Activated CD8-positive, alpha-beta T cell treated with anti-CD3 and anti-CD28 coated beads for 36 hours (primary cell): ENCODE measurements at regions not wholly inside any gene's neighbourhood (a gene's known extent, or its start where the extent isn't known, plus 50 kb on each side); places are given as distances from the start of the nearest gene placed in this dataset.

Experiments used
- ATAC-seq: fragments of 200-7000 bp; cut with Tn5 transposase; one replicate; pipeline ENCODE4 v1.10.0; 2021; ENCODE audit warnings: mild to moderate bottlenecking, moderate library complexity
- CTCF ChIA-PET: fragments of 350-600 bp; sonication (Branson Sonifier 250); formaldehyde crosslinking; loops from one replicate; lab custom pipeline; 2021; ENCODE audit warnings: antibody characterized with exemption; lab: Charles Lee
- POLR2A ChIA-PET: fragments of 350-600 bp; sonication (Branson Sonifier 250); formaldehyde crosslinking; loops from one replicate; lab custom pipeline; 2021; ENCODE audit warnings: antibody characterized with exemption; lab: Charles Lee
- DNase-seq: peaks from one replicate; pipeline ENCODE4 v3.0.0-alpha.2; 2020
- H3K27ac Mint-ChIP-seq: one replicate; pipeline ENCODE4 v1.8.0; 2021; ENCODE audit warnings: mild to moderate bottlenecking, mixed read lengths
- H3K27me3 Mint-ChIP-seq: one replicate; pipeline ENCODE4 v1.8.0; 2021; ENCODE audit warnings: mixed read lengths
- H3K36me3 Mint-ChIP-seq: one replicate; pipeline ENCODE4 v1.8.0; 2021; ENCODE audit warnings: low read depth, mixed read lengths
- H3K4me1 Mint-ChIP-seq: one replicate; pipeline ENCODE4 v1.8.0; 2021; ENCODE audit warnings: low read depth, mixed read lengths
- H3K4me3 Mint-ChIP-seq: one replicate; pipeline ENCODE4 v1.8.0; 2021; ENCODE audit warnings: mild to moderate bottlenecking, moderate library complexity, mixed read lengths
- H3K9me3 Mint-ChIP-seq: one replicate; pipeline ENCODE4 v1.8.0; 2021; ENCODE audit warnings: mixed read lengths
- CTCF ChIP-seq: fragments of 200-600 bp; IDR thresholded peaks from one replicate; pipeline ENCODE4 v1.8.0; 2022; ENCODE audit warnings: antibody characterized with exemption, mild to moderate bottlenecking
- intact Hi-C: fragments of 100-400 bp; cut with micrococcal nuclease; formaldehyde crosslinking; loops from one replicate; pipeline ENCODE4 v1.10.0; 2022

GRCh38 chr20:40925829-40926510 lies 102.7 kb upstream of the TOP1 start:
- TF ChIP-seq CTCF: no peak
- DNase-seq (no peak), ATAC-seq (no peak)
- Mint-ChIP-seq H3K27ac (no peak overlapping the region), H3K9me3 (no peaks in the 10 kb centered on the region), H3K27me3 (no peaks in the 10 kb centered on the region), H3K36me3 (no peaks in the 10 kb centered on the region), H3K4me1 (no peaks in the 10 kb centered on the region), H3K4me3 (no peak overlapping the region)
- POLR2A ChIA-PET: no interaction called here
- intact Hi-C loops: no loop called here
- CTCF ChIA-PET: no interaction called here

- ChIA-PET CTCF (no interaction called here), POLR2A (no interaction called here)
- Mint-ChIP-seq H3K27ac (no peak overlapping the region), H3K27me3 (no peaks in the 10 kb centered on the region), H3K4me1 (no peaks in the 10 kb centered on the region), H3K36me3 (no peaks in the 10 kb centered on the region), H3K9me3 (no peaks in the 10 kb centered on the region), H3K4me3 (no peak overlapping the region)
- TF ChIP-seq CTCF: no peak
- ATAC-seq (no peak), DNase-seq (no peak)
- intact Hi-C loops: no loop called here
Measured at GRCh38 chr20:40926928-40927327, 101.7 kb upstream of the TOP1 start.

- Mint-ChIP-seq H3K27ac (no peak overlapping the region), H3K27me3 (no peaks in the 10 kb centered on the region), H3K4me1 (no peaks in the 10 kb centered on the region), H3K4me3 (no peak overlapping the region), H3K9me3 (no peaks in the 10 kb centered on the region), H3K36me3 (no peaks in the 10 kb centered on the region)
- DNase-seq: no peak
- ChIA-PET POLR2A (no interaction called here), CTCF (interaction anchor here (1.7 kb wide), 1 partner anchor 33 kb away, joined by 6 read pairs; no protein-coding TSS in a partner anchor)
- no peak for TF ChIP-seq CTCF
- ATAC-seq: no peak
- intact Hi-C loops: no loop called here
Measured at GRCh38 chr20:40930561-40930960, 98.1 kb upstream of the TOP1 start.

- ATAC-seq: no peak
- POLR2A ChIA-PET: no interaction called here
- no peak overlapping the region for H3K4me3 Mint-ChIP-seq
- no peaks in the 10 kb centered on the region for H3K27me3 Mint-ChIP-seq
- no peaks in the 10 kb centered on the region for H3K9me3 Mint-ChIP-seq
- TF ChIP-seq CTCF: no peak
- no peak for DNase-seq
- CTCF ChIA-PET: interaction anchor here (1.7 kb wide), 1 partner anchor 32 kb away, joined by 6 read pairs; no protein-coding TSS in a partner anchor
- no peaks in the 10 kb centered on the region for H3K36me3 Mint-ChIP-seq
- no peak overlapping the region for H3K27ac Mint-ChIP-seq
- intact Hi-C loops: no loop called here
- H3K4me1 Mint-ChIP-seq: no peaks in the 10 kb centered on the region
Measured at GRCh38 chr20:40931410-40932044, 97.1 kb upstream of the TOP1 start.

- Mint-ChIP-seq H3K4me3 (no peak overlapping the region), H3K4me1 (no peaks in the 10 kb centered on the region)
- TF ChIP-seq CTCF: no peak
Measured at GRCh38 chr20:40932436-40932835, 96.2 kb upstream of the TOP1 start.

More at GRCh38 chr20:40932436-40932835, 96.2 kb upstream of the TOP1 start:
- no peak for DNase-seq
- no peak for ATAC-seq
- intact Hi-C loops: no loop called here
- H3K36me3 Mint-ChIP-seq: no peaks in the 10 kb centered on the region
- H3K27me3 Mint-ChIP-seq: no peaks in the 10 kb centered on the region
- H3K27ac Mint-ChIP-seq: no peak overlapping the region
- ChIA-PET POLR2A (interaction anchor here (0.6 kb wide), 1 partner anchor 20 kb away, joined by 3 read pairs; no protein-coding TSS in a partner anchor), CTCF (no interaction called here)
- H3K9me3 Mint-ChIP-seq: no peaks in the 10 kb centered on the region
